Activated CD4-positive, alpha-beta T cell treated with anti-CD3 and anti-CD28 coated beads for 24 hours (primary cell): ENCODE measurements at regions not wholly inside any gene's neighbourhood (a gene's known extent, or its start where the extent isn't known, plus 50 kb on each side); places are given as distances from the start of the nearest gene placed in this dataset.
"Not testable (repeated sequence)": the region's sequence is repeated elsewhere in the genome, so short reads cannot be mapped to it uniquely, and the experiment has no call there.

ENCODE experiments used
- DNase-seq, 2 donors: peaks; one replicate each; pipeline ENCODE4 v3.0.0-alpha.2; 2020; ENCODE audit warnings: low read depth in 2 of 2

DNA sequence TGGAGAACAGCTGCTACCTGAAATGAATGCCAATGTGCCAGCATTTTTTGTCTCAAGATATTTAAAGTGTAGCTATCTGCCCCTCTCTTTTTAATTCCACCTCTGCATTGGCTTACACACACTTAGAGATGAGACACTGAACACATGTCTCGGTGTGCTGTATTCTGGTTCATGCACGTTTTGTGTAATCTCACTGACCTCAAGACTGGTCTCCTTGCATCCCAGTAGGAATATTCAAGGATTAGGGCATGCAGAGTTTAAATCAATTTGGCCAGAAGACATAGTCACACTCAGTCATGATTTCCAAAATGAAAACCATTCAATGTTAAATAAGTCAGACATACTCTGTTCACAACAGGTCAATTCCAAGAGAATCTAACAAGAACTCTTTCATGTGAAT, 561.8 kb upstream of the TUSC1 start:
- DNase-seq, result no peak

DNA sequence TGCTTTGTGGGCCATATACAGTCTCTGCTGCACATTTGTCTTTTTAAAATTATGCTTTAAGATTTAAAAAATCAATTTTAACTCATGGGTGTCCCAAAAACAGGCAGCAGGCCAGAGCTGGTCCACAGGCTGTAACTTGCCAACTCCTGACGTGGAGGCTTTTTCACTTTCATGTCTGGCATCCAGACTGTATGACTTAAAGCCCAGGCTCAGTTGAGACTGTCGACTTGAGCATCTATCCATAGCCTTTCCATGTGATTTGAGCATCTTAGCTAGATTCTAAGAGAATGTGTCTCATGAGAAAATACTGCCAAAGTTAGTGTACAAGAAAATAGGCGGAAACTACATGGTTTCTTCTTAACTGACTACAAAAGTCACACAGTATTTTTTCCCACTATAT, 559.0 kb upstream of the TUSC1 start:
- no peak for DNase-seq

DNA sequence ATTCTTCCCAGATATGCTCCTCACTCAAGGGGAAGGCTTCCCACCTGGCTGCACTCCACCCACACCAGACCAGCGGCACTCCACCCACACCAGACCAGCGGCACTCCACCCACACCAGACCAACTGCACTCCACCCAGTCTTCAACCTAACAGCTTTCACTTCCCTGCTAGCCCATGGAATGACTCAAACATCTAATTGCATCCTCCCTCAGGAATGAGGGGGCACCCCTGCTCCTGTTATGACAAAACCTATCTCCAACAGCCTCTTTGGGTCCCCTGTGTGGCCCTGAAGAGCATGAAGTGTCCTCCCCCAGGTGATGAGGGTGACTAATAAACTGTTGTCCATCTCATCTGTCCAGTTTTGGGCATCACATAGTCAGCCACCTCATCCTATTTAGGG, 556.6 kb upstream of the TUSC1 start:
- DNase-seq, result no peak

DNA sequence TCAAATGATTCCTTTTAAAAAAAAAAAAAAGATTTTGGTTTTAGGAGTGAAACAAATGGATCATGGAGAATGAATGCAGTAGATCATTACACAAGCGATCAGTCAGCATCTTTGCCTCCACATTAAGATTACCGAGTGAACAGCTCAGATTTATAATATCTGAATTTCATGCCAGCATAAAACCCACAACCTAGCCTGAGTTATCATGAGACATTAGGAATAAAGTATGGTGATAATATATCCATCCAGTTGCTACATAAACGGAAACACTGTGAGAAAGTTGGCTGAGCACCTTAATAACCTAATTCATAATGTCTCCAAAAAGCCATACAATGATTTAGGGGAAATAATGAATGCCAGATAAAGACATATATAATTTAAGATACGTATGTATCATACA, 553.1 kb upstream of the TUSC1 start:
- no peak for DNase-seq

DNA sequence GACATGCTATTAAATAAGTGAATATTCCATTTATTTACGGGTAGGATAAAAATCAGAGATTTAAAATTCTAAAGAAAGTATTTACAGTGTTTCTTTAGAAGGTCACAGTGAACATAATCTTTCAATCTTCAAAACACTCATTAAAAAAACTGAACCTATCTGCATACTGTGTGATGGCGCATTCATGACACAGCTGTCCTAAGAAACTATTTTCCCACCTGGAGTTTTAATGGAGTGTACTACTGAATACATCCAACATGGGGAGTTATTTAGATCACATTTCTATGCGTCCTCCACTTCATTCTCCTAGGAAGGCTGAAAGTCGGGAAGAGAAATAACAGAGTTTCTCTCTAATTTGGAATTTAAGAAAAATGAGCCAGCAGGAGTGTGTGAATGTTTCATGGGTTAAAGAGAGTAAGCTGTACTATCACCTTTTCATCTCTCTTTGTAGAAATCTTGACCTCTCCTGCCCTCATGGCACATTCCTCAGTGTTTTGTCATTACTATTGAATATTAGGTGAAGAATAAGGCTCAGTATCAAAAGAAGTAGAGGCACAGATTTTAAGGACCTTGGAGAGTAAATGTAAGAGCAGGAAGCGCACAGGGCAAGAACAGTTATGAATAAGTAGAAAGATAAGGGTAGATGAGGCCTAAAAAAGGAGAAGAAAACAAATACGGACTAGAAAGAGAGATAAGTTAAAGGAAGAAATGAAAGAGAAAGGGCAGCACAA, 551.2 kb upstream of the TUSC1 start:
- no peak for DNase-seq

DNA sequence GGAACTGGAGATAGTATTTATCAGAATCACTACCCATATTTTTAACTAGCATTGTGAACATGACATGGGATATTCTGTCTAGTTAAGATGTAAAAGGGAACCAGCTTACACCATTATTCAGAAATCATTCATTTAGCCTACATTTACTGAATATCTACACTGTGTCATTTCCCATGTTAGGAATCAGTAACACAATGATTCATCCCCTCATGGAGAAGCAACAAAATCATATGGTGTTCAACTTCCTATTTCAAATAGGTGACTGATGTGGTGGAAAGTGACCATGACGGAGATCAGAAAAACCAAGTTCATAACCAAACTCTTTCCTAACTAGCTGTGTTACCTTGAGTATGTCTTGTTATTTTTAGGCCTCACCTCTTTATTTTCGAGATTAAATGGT, 550.0 kb upstream of the TUSC1 start:
- DNase-seq, result no peak

DNA sequence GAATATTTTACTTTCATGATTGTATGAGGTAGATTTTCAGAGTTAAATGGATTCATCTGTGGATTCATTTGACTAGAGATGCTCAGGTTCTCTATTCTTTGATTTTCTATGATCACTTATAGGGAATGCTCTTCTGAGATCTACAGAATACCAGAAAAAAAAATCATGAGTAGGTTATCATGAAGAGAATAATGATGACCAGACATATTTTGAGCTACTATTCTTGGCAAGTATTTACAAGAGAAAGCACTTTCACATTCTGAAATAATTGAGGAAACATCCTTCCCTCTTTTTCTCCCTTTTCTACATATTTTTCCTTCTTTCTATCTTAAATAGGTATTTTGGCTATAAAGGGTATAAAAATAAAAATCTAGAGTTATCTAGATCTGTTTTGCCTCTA, 543.0 kb upstream of the TUSC1 start:
- no peak for DNase-seq

DNA sequence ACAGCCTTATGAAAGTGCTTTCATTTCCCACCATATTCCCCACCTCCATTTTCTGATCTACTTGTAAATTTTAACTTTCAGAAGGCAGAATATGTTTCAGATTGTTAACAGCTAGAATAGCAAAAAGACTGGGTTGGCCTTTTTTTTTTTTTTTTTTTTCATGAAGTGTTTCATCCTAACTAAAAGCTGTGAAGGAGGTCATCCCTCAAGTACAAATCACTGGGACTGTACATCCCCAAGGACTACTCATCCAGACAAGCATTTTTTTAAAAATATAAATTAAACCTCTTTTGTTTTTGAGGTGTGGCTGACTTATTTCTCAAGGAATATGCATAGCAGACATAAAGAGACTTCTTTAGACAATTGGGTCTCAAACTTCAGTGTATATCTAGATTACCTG, 542.1 kb upstream of the TUSC1 start:
- no peak for DNase-seq

DNA sequence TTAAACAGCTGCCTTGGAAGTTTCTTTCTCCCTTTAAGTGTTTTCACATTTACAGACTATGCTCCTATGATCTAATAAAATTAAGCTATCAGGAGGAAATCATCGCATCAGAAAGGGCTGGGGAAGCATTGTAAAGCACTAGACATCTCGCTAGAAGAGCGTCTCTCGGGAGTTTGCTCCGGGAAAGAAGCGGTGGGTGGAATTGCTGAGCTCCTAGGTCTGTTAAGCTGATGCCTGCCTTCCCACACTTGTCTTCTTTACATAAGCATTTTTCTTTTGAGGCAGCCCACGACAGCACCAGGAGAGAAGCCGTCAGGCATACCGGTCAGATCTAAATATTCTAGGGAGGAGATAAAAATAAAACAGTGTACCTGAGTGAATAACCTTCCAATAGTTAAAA, 541.7 kb upstream of the TUSC1 start:
- no peak for DNase-seq

DNA sequence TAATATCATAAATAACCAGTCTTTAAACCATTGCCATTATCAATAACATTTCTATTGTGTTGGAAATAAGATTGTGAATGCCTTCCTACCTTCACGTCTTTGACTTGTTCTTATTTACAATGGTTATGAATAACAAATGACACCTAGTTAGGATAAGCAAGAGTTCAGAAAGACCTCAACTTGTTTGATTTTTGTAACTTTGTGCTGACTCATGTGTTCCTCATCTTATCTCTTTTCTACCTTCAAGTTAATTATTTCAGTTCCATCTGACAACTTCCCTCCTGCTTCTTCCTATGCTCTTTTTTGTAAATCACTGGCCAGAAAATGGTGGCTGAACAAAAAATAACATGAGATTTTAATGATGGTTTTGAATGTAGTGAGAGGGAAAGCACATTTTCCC, 538.5 kb upstream of the TUSC1 start:
- DNase-seq, result no peak

DNA sequence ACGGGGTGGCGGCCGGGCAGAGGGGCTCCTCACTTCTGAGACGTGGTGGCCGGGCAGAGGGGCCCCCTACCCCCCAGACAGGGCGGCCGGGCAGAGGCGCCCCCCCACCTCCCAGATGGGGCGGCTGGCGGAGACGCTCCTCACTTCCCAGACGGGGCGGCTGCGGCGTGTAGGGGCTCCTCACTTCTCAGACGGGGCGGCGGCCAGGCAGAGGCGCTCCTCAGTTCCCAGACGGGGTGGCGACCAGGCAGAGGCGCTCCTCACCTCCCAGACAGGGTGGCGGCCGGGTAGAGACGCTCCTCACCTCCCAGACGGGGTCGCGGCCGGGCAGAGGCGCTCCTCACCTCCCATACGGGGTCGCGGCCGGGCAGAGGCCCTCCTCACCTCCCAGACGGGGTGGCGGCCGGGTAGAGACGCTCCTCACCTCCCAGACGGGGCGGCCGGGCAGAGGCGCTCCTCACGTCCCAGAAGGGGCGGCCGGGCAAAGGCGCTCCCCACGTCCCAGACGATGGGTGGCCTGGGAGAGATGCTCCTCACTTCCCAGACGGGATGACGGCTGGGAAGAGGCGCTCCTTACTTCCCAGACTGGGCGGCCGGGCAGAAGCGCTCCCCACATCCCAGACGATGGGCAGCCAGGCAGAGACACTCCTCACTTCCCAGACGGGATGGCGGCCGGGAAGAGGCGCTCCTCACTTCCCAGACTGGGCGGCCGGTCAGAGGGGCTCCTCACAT, 536.6 kb upstream of the TUSC1 start:
- not testable (repeated sequence) for DNase-seq

DNA sequence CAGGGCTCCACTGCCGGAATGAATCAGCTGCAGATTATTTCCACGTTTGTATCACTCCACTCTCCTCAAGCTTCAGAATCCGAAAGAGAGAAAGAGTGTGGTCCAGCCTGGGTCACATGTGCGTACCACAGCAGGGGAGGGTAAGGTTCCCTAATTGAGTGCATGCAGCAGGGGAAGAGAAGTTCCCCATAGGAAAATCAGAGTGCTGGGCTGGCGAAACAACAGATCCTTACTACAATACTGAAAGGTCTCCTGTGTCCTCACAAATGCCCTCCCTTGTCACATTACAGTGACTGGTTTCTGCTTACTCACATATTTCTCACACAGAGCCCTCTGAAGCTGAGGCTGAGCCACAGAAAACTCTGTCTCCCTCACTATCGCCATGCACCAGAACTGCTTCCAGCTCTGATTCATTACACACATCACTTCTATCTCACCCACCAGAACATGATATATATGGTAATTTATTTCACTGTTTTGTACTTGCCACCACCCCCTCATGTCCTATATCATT, 532.2 kb upstream of the TUSC1 start:
- DNase-seq, result no peak

DNA sequence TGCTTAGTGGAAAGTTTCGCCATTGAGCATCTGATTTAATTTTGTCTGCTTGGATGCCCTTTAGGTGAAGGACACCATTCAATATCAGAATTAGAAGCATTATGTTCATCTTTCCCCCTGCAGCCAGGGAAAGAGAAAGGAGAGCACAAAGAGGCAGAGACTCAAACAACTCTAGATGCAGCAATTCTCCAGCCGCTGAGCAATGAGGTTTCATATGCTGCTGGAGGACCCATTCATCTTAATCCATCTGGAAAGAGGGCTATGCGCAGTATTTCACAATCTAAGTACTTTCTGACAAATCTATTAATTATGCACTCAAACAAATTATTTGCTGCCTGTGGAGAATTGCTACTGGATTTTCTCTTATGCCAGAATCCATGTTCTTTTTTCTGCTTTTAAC, 527.0 kb upstream of the TUSC1 start:
- DNase-seq, result no peak

DNA sequence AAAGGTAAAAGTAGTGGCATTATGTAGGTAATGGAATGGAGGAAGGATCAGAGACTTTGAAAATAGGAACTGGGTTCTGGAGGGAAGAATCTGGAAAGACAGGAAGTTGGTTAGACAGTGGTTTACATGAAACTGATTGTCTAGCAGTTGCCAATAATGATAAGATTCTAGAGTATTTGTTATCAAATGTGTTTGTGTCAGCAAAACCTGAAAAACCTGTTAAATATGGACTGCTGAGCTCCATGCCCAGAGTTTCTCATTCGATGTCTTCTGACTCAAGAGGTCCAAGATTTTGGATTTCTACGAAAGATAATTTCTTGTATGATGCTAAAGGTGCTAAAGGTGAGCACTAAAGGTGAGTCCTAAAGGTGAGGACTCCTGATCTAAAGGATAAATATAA, 515.0 kb upstream of the TUSC1 start:
- DNase-seq, result no peak

DNA sequence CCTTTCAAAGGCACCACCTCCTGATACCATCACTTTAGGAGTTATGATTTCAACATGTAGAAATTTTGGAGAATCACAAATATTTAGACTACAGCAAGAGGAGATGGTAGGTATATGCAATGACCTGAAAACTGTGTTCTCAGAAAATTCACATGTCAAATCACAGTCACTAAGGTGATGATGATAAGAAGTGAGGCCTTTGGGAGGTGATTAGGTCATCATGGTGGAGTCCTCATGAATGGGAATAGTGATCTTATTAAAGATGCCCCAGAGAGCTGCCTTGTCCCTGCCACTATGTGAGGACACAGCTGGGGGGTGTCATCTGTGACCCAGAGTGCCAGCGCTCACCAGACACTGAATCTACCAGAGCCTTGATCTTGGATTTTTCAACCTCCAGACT, 513.5 kb upstream of the TUSC1 start:
- DNase-seq, result no peak

DNA sequence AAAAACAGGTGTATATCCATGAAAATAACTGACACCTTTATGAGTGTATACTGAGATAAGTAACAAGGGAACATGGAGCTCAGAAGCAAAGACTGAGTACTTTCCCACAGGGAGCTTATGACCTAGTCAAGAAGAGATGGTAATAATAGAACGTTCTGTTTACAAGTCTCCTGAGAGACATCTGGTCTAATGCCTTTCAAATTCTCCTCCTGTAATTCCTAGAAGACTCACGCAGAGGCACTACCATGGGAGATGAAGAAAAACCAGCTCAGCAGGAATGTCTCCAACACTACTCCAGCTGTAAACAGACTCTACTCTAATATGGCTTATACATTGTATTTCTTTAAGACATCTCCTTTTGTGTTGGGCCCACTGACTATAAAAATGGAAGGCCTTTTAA, 503.6 kb upstream of the TUSC1 start:
- no peak for DNase-seq

DNA sequence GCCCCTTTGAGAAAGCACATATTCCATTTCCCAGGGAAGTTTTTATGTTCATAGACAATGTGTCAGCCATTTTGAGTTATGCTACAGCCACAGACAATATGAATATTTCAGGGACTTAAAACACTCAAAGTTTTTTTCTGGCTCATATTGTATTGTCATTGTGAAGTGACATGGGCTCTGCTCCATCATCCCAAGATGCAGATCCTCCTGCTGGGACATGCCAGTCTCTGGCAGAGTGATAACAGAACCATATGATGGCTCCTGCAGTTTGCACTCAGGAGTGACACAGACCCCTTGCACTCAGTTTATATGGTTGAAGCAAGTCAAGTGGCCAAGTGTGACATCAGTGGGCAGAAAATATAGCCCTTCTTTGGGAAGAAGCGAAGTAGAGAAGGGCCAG, 498.4 kb upstream of the TUSC1 start:
- DNase-seq, result no peak

DNA sequence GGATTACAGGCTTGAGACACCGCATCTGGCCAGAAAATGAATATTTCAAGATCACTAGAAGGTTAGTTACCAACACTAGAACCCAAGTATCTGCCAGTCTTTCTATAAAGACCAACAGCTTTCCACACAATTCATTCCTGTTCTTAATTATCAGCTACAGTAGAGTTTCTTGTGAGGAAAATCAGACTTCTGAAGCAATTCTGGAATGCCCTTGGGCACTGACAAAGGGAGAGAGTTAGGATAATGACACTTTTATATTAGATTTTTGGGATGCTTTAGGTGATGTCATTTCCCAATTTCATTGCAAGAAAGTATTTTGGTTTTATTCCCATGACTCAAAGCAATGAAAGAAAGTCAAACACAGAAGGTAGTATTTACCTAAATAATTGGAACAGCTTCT, 497.0 kb upstream of the TUSC1 start:
- DNase-seq, result no peak

DNA sequence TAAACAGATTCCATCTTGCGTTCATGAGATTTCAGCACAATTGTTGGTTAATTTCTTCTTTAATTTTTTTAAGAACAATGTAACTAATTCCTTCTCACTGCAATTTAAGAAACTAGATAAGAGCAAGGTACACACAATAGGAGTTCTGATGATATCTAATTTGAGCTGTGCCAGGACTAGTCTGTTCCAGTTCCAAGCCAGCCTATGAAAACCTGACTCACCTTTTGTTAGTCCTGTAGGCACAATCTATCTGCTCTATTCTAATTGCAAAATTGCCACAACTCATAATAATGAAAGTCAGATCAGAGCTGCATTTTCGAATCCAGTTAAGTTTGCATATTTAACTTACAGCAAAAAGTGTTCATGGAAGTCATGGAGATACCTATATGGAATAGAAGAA, 494.1 kb upstream of the TUSC1 start:
- DNase-seq, result no peak

DNA sequence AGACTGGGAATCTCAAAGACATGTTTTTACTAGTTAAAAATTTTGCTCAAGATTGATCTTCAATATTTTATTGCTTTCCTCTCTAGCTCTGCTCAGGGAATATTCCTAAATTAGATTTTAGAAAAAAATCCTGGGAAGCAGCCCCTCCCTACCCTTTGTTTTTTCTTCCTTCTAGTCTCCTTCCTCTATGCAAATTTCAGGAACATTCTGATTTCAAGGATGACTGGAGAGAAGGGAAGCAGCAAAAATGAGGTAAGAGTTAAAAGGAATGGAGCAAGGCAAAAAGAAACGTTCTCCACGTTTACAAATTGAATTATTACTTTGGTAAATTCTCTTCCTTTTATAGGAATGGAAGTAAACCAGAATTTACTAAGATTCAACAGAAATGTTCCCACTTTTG, 493.4 kb upstream of the TUSC1 start:
- DNase-seq, result no peak

DNA sequence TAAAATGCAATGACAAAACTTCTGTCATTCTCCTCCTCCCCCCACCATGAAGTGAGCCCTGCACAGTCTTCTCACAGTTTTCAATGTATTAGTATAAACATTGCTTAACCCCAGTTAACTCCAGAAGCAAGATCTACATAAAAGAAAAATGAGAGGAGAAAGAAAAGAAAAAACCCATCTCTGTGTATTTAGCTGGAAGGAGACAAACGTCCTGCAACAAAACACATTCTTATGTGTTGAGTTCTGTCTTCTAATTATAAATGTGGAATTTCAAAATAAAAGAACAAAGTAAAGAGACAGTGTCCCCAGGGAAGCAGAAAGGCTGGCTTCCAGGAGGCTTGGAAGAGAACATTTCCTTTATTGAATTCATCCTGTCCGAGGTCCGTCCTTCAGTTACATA, 491.9 kb upstream of the TUSC1 start:
- DNase-seq, result no peak

DNA sequence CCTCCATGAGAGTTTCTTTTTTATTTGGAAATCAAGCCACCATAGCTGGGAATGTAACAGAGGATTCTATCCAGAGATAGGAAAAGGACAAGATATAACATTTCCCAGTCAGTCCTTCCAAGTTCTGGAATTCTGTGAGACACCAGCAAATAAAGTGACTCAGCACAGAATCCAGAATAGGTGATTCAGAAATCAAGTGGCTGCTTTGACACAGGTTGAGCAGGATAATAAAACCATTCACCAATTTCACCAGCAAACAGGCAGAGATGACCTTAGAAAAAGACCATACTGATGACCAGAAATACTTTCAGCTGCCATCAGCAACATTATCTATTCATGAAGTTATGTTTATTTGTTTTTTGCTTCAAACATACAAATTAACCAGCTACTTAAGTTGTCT, 491.5 kb upstream of the TUSC1 start:
- DNase-seq, result no peak

DNA sequence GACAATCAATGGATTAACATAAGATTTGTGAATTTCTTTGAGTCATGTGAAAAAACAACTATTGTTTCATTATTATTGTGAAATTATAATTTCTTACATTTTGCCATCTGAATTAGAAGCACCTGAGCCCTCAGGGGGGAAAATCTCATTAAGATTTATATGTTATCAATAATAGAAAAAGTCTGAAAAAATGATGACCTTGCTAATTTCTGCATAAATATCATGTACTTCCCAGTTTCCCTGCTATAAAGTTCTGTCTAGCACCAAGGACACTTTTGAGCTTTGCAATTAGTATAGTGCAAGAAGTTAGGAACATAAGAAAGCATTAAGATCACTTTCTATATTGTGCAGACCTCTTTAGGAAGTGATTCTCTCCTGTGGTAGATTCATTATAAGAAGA, 488.3 kb upstream of the TUSC1 start:
- no peak for DNase-seq

DNA sequence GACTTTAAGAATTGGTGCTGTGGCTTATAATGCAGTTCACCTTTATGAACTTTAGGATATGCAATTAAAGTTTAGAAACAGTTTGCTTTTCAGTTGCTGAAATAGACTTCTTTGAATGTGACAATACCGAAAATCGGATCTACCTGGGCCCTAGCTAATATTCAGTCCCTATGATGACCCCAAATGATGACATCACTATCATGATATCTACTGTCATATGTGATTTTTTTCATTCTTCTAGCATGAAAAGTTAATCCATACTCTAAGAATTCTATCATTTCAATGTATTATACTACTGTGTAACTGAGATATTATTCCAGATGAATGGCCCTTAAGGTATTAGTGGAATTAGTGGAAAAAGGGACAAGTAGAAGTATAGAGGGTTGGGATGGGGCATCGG, 487.2 kb upstream of the TUSC1 start:
- no peak for DNase-seq
